NB4 (cell line): ENCODE measurements at regions not wholly inside any gene's neighbourhood (a gene's known extent, or its start where the extent isn't known, plus 50 kb on each side); places are given as distances from the start of the nearest gene placed in this dataset.

ENCODE experiments used
- DNase-seq: peaks from one replicate; pipeline ENCODE4 v3.0.0; 2010; ENCODE audit warnings: low read depth
- H3K4me3 ChIP-seq: one replicate; pipeline ENCODE4 v1.5.1; 2011; ENCODE audit warnings: mild to moderate bottlenecking, low read depth, low read length, moderate library complexity
- CTCF ChIP-seq: IDR thresholded peaks from one replicate; pipeline ENCODE4 v1.5.1; 2012; ENCODE audit warnings: low read depth, low read length
- MYC ChIP-seq: IDR thresholded peaks from 2 replicates; pipeline ENCODE4 v1.6.1; 2011; ENCODE audit warnings: low read depth, low read length
- POLR2A ChIP-seq: IDR thresholded peaks from 2 replicates; pipeline ENCODE4 v1.6.1; 2011; ENCODE audit warnings: mild to moderate bottlenecking; ENCODE audit not compliant: insufficient read length; ENCODE audit errors: extremely low read depth
- TF ChIP-seq, protein P1 (sequence below): IDR thresholded peaks from 2 replicates; pipeline ENCODE4 v1.6.1; 2011; ENCODE audit warnings: low read depth, low read length

- DNase-seq = no peak
- TF ChIP-seq, protein P1, sequence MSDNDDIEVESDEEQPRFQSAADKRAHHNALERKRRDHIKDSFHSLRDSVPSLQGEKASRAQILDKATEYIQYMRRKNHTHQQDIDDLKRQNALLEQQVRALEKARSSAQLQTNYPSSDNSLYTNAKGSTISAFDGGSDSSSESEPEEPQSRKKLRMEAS = no peak
- no peak for TF ChIP-seq MYC
- no peak for TF ChIP-seq POLR2A
- TF ChIP-seq CTCF = no peak
Measured at GRCh38 chr6:110534731-110535492, 58.5 kb upstream of the SLC22A16 start.

DNA sequence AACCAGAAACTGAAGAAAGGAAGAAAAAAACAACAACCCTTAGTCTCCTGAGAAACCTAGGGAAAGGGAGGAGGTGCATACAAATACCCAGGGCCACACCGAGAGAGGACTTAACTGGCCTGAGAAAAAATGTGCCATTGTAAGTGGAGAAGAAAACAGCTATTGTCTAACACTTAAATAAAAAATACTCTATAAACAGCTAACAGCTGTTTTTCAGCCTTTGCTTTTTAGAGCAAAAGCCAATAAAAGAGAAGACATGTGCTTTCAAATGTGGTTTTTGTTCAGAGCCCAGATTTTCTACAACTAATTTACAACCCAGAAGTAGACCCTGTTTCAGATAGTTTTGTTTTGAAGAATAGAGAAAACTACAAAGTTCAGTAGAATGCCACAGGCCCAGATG is 56.0 kb upstream of the SLC22A16 start:
- no peak for DNase-seq
- TF ChIP-seq POLR2A (no peak), MYC (no peak), CTCF (no peak)
- TF ChIP-seq, protein P1 = no peak
- H3K4me3 ChIP-seq = no peak overlapping the region

More at GRCh38 chr6:110534731-110535492, 58.5 kb upstream of the SLC22A16 start:
- H3K4me3 ChIP-seq = no peak overlapping the region

GRCh38 chr6:110530671-110531070 is 54.3 kb upstream of the SLC22A16 start:
- H3K4me3 ChIP-seq = no peak overlapping the region
- TF ChIP-seq POLR2A (no peak), CTCF (no peak), MYC (no peak)
- TF ChIP-seq, protein P1 = no peak
- no peak for DNase-seq

GRCh38 chr6:110529907-110530306 is 53.5 kb upstream of the SLC22A16 start:
- no peak for TF ChIP-seq POLR2A
- TF ChIP-seq CTCF = no peak
- TF ChIP-seq MYC = no peak
- TF ChIP-seq, protein P1 = no peak
- no peak overlapping the region for H3K4me3 ChIP-seq
- DNase-seq = no peak

GRCh38 chr6:110529355-110529754 is 52.9 kb upstream of the SLC22A16 start:
- no peak for TF ChIP-seq POLR2A
- TF ChIP-seq, protein P1 = peak; percentile 84
- H3K4me3 ChIP-seq = no peak overlapping the region
- DNase-seq = peak; percentile 65

DNA sequence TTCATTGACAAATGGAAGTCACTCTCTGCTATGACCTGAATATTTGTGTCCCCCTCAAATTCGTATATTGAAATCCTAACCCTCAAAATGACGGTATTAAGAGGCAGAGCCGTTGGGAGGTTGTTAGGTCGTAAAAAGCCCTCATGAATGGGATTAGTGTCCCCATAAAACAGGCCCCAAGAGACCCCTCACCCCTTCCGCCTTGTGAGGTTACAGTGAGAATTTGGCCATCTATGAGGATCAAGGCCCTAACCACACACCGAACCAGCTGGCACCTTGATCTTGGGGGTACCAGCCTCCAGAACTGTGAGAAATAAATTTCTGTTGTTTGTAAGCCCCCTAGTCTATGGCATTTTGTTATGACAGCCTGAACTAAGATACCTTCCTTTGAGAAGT is 52.5 kb upstream of the SLC22A16 start:
- TF ChIP-seq CTCF (no peak), MYC (no peak), POLR2A (no peak)
- TF ChIP-seq, protein P1 = no peak
- DNase-seq = peak; percentile 40
- no peak overlapping the region for H3K4me3 ChIP-seq
